Liver (tissue), 8 donors: ENCODE measurements at regions not wholly inside any gene's neighbourhood (a gene's known extent, or its start where the extent isn't known, plus 50 kb on each side); places are given as distances from the start of the nearest gene placed in this dataset.

Experiments used
- DNase-seq: peaks from one replicate; pipeline ENCODE4 v3.0.0-alpha.2; 2017; ENCODE audit warnings: low spot score
- H3K27ac ChIP-seq, 2 donors: one replicate each; pipeline ENCODE4 v1.7.0; 2013; ENCODE audit warnings: inconsistent platforms in 2 of 2, low read length in 2 of 2, control low read depth in 1 of 2, low read depth in 1 of 2, mild to moderate bottlenecking in 1 of 2
- H3K27me3 ChIP-seq, 4 donors: one replicate each; pipeline versions ENCODE4 v1.6.1 to v1.7.0; 2013; ENCODE audit warnings: low read length in 3 of 4, inconsistent platforms in 1 of 4, mild to moderate bottlenecking in 1 of 4, moderate library complexity in 1 of 4; ENCODE audit not compliant: control insufficient read depth in 4 of 4, insufficient read depth in 4 of 4
- H3K36me3 ChIP-seq, 4 donors: one replicate each; pipeline versions ENCODE4 v1.6.1 to v1.7.0; 2013; ENCODE audit warnings: low read length in 3 of 4, mild to moderate bottlenecking in 3 of 4, low read depth in 1 of 4, moderate library complexity in 1 of 4; ENCODE audit not compliant: control insufficient read depth in 4 of 4, insufficient read depth in 3 of 4
- H3K4me1 ChIP-seq, 4 donors: one replicate each; pipeline versions ENCODE4 v1.6.1 to v1.7.0; 2013; ENCODE audit warnings: low read length in 3 of 4, mild to moderate bottlenecking in 3 of 4, moderate library complexity in 1 of 4; ENCODE audit not compliant: control insufficient read depth in 4 of 4, insufficient read depth in 4 of 4
- H3K4me3 ChIP-seq, 3 donors: one replicate each; pipeline versions ENCODE4 v1.6.1 to v1.7.0; 2013; ENCODE audit warnings: low read length in 3 of 3, control low read depth in 1 of 3, low read depth in 1 of 3, mild to moderate bottlenecking in 1 of 3
- H3K9ac ChIP-seq, 2 donors: one replicate each; pipeline ENCODE4 v1.7.0; 2013; ENCODE audit warnings: low read length in 2 of 2, mild to moderate bottlenecking in 2 of 2, moderate library complexity in 2 of 2, control low read depth in 1 of 2, low read depth in 1 of 2
- H3K9me3 ChIP-seq, 4 donors: one replicate each; pipeline versions ENCODE4 v1.6.1 to v1.7.0; 2013; ENCODE audit warnings: low read length in 3 of 4; ENCODE audit not compliant: control insufficient read depth in 4 of 4
- EGR1 ChIP-seq, 2 donors: IDR thresholded peaks; 2 replicates each; pipeline ENCODE4 v1.6.1; 2016 to 2018; ENCODE audit warnings: antibody characterized with exemption in 2 of 2, low read depth in 2 of 2
- FOXA1 ChIP-seq: IDR thresholded peaks from 2 replicates; pipeline ENCODE4 v1.6.1; 2016; ENCODE audit warnings: antibody characterized with exemption
- FOXA2 ChIP-seq: IDR thresholded peaks from 2 replicates; pipeline ENCODE4 v1.6.1; 2016; ENCODE audit warnings: antibody characterized with exemption
- GABPA ChIP-seq, 2 donors: IDR thresholded peaks in 1 of 2; conservative IDR thresholded peaks in 1 of 2; 2 replicates each; pipeline ENCODE4 v1.6.1; 2016; ENCODE audit warnings: antibody characterized with exemption in 2 of 2, mild to moderate bottlenecking in 1 of 2, moderate library complexity in 1 of 2
- HNF4A ChIP-seq, 2 donors: conservative IDR thresholded peaks; 2 replicates each; pipeline ENCODE4 v1.6.1; 2016; ENCODE audit warnings: antibody characterized with exemption in 2 of 2, mild to moderate bottlenecking in 2 of 2
- HNF4G ChIP-seq: IDR thresholded peaks from 2 replicates; pipeline ENCODE4 v1.6.1; 2016; ENCODE audit warnings: antibody characterized with exemption
- JUND ChIP-seq, 2 donors: IDR thresholded peaks; 2 replicates each; pipeline ENCODE4 v1.6.1; 2016; ENCODE audit warnings: antibody characterized with exemption in 2 of 2
- MAX ChIP-seq: IDR thresholded peaks from 2 replicates; pipeline ENCODE4 v1.6.1; 2016; ENCODE audit warnings: antibody characterized with exemption
- NR2F2 ChIP-seq: IDR thresholded peaks from 2 replicates; pipeline ENCODE4 v1.6.1; 2016; ENCODE audit warnings: antibody characterized with exemption
- RAD21 ChIP-seq, 2 donors: IDR thresholded peaks; 2 replicates each; pipeline ENCODE4 v1.6.1; 2016; ENCODE audit warnings: antibody characterized with exemption in 2 of 2, mild to moderate bottlenecking in 2 of 2
- RXRA ChIP-seq, 2 donors: IDR thresholded peaks; 2 replicates each; pipeline ENCODE4 v1.6.1; 2017 to 2018; ENCODE audit warnings: antibody characterized with exemption in 2 of 2, mild to moderate bottlenecking in 1 of 2
- SP1 ChIP-seq: IDR thresholded peaks from 2 replicates; pipeline ENCODE4 v1.6.1; 2018; ENCODE audit warnings: antibody characterized with exemption, mild to moderate bottlenecking
- TAF1 ChIP-seq: conservative IDR thresholded peaks from 2 replicates; pipeline ENCODE4 v1.6.1; 2016; ENCODE audit warnings: antibody characterized with exemption, mild to moderate bottlenecking
- YY1 ChIP-seq: IDR thresholded peaks from 2 replicates; pipeline ENCODE4 v1.6.1; 2016; ENCODE audit warnings: antibody characterized with exemption, mild to moderate bottlenecking
- WGBS: extraction: QIAGEN DNeasy Blood & Tissue Kit; methylation state at CpG from one replicate; pipeline ENCODE4 v1.1.7; 2013; 5-methylcytosine and 5-hydroxymethylcytosine counted together
- TF ChIP-seq, protein P1 (sequence below): IDR thresholded peaks from 2 replicates; pipeline ENCODE4 v1.6.1; 2016; ENCODE audit warnings: antibody characterized with exemption, mild to moderate bottlenecking
- TF ChIP-seq, protein P2 (sequence below): fragments of 150-350 bp; IDR thresholded peaks from 2 replicates; pipeline ENCODE4 v1.5.1; 2017; ENCODE audit warnings: improper control_type of control experiment, low read depth, low read length; ENCODE audit not compliant: missing input control
- TF ChIP-seq, protein P3 (sequence below): IDR thresholded peaks from 2 replicates; pipeline ENCODE4 v1.6.1; 2016; ENCODE audit warnings: antibody characterized with exemption
- TF ChIP-seq, protein P4 (sequence below): IDR thresholded peaks from 2 replicates; pipeline ENCODE4 v1.6.1; 2016; ENCODE audit warnings: antibody characterized with exemption
- donor health status: healthy.
- donor health status: healthy.
- donor health status: healthy.
- donor health status: healthy.
- donor health status: healthy.

DNA sequence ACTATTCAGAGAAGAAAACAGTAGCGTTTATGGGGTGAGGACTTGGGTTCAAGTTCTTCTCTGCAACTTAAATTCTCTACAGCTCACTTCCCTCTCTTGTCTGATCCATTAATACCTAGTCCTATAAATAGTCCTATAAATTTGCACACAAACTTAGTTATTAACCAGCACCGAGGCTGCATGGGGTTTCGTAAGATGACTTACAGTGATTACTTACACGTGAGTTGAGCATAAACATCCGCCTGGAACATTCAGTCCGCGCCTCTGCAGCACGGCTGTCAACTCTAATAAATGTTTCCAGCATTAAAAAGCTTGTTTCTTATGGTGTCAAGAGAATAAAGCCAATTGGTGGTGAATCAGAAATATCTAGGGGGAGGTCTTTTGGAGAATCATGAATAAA, 103.0 kb upstream of the ENPP6 start:
- no peaks in the 10 kb centered on the region for H3K27me3 ChIP-seq
- no peaks in the 10 kb centered on the region for H3K36me3 ChIP-seq
- no peak overlapping the region for H3K4me3 ChIP-seq
- no peak overlapping the region for H3K27ac ChIP-seq
- WGBS, result 95% methylated on average over 8 of the region's 8 CpGs
- DNase-seq, result no peak
- H3K4me1 ChIP-seq, result no peaks in the 10 kb centered on the region
- H3K9ac ChIP-seq, result no peak overlapping the region
- TF ChIP-seq MAX (no peak), FOXA1 (no peak), TAF1 (no peak), HNF4A (conservative IDR thresholded peaks at IDR 0.05) (no peak), GABPA (IDR thresholded peaks at IDR 0.05 in 1 of 2, conservative IDR thresholded peaks at IDR 0.05 in 1 of 2) (no peak), HNF4G (no peak), EGR1 (IDR thresholded peaks at IDR 0.05; ENCODE audit: low read depth in 2 of 2) (no peak), SP1 (no peak), NR2F2 (no peak), FOXA2 (no peak), RXRA (IDR thresholded peaks at IDR 0.05) (no peak), YY1 (no peak), JUND (IDR thresholded peaks at IDR 0.05) (no peak), RAD21 (IDR thresholded peaks at IDR 0.05) (no peak)
- TF ChIP-seq, protein P1, sequence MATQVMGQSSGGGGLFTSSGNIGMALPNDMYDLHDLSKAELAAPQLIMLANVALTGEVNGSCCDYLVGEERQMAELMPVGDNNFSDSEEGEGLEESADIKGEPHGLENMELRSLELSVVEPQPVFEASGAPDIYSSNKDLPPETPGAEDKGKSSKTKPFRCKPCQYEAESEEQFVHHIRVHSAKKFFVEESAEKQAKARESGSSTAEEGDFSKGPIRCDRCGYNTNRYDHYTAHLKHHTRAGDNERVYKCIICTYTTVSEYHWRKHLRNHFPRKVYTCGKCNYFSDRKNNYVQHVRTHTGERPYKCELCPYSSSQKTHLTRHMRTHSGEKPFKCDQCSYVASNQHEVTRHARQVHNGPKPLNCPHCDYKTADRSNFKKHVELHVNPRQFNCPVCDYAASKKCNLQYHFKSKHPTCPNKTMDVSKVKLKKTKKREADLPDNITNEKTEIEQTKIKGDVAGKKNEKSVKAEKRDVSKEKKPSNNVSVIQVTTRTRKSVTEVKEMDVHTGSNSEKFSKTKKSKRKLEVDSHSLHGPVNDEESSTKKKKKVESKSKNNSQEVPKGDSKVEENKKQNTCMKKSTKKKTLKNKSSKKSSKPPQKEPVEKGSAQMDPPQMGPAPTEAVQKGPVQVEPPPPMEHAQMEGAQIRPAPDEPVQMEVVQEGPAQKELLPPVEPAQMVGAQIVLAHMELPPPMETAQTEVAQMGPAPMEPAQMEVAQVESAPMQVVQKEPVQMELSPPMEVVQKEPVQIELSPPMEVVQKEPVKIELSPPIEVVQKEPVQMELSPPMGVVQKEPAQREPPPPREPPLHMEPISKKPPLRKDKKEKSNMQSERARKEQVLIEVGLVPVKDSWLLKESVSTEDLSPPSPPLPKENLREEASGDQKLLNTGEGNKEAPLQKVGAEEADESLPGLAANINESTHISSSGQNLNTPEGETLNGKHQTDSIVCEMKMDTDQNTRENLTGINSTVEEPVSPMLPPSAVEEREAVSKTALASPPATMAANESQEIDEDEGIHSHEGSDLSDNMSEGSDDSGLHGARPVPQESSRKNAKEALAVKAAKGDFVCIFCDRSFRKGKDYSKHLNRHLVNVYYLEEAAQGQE, result no peak
- TF ChIP-seq, protein P2, sequence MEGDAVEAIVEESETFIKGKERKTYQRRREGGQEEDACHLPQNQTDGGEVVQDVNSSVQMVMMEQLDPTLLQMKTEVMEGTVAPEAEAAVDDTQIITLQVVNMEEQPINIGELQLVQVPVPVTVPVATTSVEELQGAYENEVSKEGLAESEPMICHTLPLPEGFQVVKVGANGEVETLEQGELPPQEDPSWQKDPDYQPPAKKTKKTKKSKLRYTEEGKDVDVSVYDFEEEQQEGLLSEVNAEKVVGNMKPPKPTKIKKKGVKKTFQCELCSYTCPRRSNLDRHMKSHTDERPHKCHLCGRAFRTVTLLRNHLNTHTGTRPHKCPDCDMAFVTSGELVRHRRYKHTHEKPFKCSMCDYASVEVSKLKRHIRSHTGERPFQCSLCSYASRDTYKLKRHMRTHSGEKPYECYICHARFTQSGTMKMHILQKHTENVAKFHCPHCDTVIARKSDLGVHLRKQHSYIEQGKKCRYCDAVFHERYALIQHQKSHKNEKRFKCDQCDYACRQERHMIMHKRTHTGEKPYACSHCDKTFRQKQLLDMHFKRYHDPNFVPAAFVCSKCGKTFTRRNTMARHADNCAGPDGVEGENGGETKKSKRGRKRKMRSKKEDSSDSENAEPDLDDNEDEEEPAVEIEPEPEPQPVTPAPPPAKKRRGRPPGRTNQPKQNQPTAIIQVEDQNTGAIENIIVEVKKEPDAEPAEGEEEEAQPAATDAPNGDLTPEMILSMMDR, result no peak
- TF ChIP-seq, protein P3, sequence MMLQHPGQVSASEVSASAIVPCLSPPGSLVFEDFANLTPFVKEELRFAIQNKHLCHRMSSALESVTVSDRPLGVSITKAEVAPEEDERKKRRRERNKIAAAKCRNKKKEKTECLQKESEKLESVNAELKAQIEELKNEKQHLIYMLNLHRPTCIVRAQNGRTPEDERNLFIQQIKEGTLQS, result no peak
- TF ChIP-seq, protein P4, sequence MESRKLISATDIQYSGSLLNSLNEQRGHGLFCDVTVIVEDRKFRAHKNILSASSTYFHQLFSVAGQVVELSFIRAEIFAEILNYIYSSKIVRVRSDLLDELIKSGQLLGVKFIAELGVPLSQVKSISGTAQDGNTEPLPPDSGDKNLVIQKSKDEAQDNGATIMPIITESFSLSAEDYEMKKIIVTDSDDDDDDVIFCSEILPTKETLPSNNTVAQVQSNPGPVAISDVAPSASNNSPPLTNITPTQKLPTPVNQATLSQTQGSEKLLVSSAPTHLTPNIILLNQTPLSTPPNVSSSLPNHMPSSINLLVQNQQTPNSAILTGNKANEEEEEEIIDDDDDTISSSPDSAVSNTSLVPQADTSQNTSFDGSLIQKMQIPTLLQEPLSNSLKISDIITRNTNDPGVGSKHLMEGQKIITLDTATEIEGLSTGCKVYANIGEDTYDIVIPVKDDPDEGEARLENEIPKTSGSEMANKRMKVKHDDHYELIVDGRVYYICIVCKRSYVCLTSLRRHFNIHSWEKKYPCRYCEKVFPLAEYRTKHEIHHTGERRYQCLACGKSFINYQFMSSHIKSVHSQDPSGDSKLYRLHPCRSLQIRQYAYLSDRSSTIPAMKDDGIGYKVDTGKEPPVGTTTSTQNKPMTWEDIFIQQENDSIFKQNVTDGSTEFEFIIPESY, result no peak
- H3K9me3 ChIP-seq, result no peaks in the 10 kb centered on the region

- TF ChIP-seq, protein P1, result no peak
- TF ChIP-seq GABPA (IDR thresholded peaks at IDR 0.05 in 1 of 2, conservative IDR thresholded peaks at IDR 0.05 in 1 of 2) (no peak), EGR1 (IDR thresholded peaks at IDR 0.05; ENCODE audit: low read depth in 2 of 2) (no peak), YY1 (no peak), HNF4G (no peak), TAF1 (no peak), FOXA2 (no peak), FOXA1 (no peak), HNF4A (conservative IDR thresholded peaks at IDR 0.05) (no peak), RXRA (IDR thresholded peaks at IDR 0.05) (no peak), NR2F2 (no peak)
- TF ChIP-seq, protein P2, result no peak
- Histone ChIP-seq H3K4me1 (no peaks in the 10 kb centered on the region), H3K27me3 (no peaks in the 10 kb centered on the region), H3K36me3 (no peaks in the 10 kb centered on the region), H3K9ac (no peak overlapping the region), H3K9me3 (no peaks in the 10 kb centered on the region), H3K27ac (no peak overlapping the region), H3K4me3 (no peak overlapping the region)
- WGBS, result 96% methylated on average over 8 of the region's 8 CpGs
- DNase-seq, result no peak
Measured at GRCh38 chr4:184318852-184319251, 101.2 kb upstream of the ENPP6 start.
